ENCODE measurements at regions not wholly inside any gene's neighbourhood (a gene's known extent, or its start where the extent isn't known, plus 50 kb on each side); places are given as distances from the start of the nearest gene placed in this dataset.

GRCh38 chr7:109076396-109076972 lies 506.8 kb downstream of the DNAJB9 start:
- Histone ChIP-seq H4K20me1 (ENCODE audit: insufficient read depth, low read length) (no peaks in the 10 kb centered on the region), H3K9ac (ENCODE audit: insufficient read depth, low read depth, low read length) (no peak overlapping the region), H3K4me1 (ENCODE audit: insufficient read depth, low read length) (no peaks in the 10 kb centered on the region), H3K27ac (ENCODE audit: extremely low read length, insufficient read depth, low read length) (no peak overlapping the region), H3K79me2 (ENCODE audit: insufficient read depth, low read length) (no peaks in the 10 kb centered on the region), H3K27me3 (ENCODE audit: control insufficient read depth in 1 of 2, insufficient read depth in 2 of 2, low read length in 2 of 2) (no peaks in the 10 kb centered on the region), H3K36me3 (replicated peaks in 1 of 2; ENCODE audit: control insufficient read depth in 1 of 2, insufficient read depth in 2 of 2, low read length in 2 of 2) (no peaks in the 10 kb centered on the region), H2AFZ (ENCODE audit: low read length) (no peak overlapping the region), H3K9me3 (ENCODE audit: low read length) (no peaks in the 10 kb centered on the region), H3K4me2 (ENCODE audit: low read depth, low read length) (no peak overlapping the region), H3K4me3 (replicated peaks in 1 of 3; ENCODE audit: insufficient read depth in 1 of 3, low read depth in 2 of 3, low read length in 3 of 3) (no peak overlapping the region)
- no TSS peak for BruUV-seq (replicated peaks)
- in situ Hi-C loops (cut with HindIII; ENCODE audit: extremely low pct_ligation_motif_present, low pct_unique_long_range_greater_than_20kb) (no loop called here), intact Hi-C loops (cut with micrococcal nuclease; ENCODE audit: unreplicated experiment) (no loop called here)
- FAIRE-seq = no peak
- ATAC-seq = no peak
- ChIA-PET POLR2A (no interaction called here), CTCF (ENCODE audit: low intra/inter-chr PET ratio, low total read pairs) (no interaction called here)
- DNase-seq (ENCODE audit: low spot score) = no peak
- no peak for TF ChIP-seq ZNF563 (CRISPR knock-in tag; IDR thresholded peaks at IDR 0.05)
- no peak for TF ChIP-seq CREB1 (IDR thresholded peaks at IDR 0.05)
- no peak for TF ChIP-seq CREB1 (CRISPR knock-in tag; IDR thresholded peaks at IDR 0.05)
- TF ChIP-seq MTA3 (CRISPR knock-in tag; IDR thresholded peaks at IDR 0.05) = no peak
- no peak for TF ChIP-seq ZBTB38 (CRISPR knock-in tag; IDR thresholded peaks at IDR 0.05)
- TF ChIP-seq KDM2A (CRISPR knock-in tag; IDR thresholded peaks at IDR 0.05; ENCODE audit: borderline replicate concordance, low read depth) = no peak
- no peak for TF ChIP-seq ZNF446 (CRISPR knock-in tag; IDR thresholded peaks at IDR 0.05)
- no peak for TF ChIP-seq RAD51 (IDR thresholded peaks at IDR 0.05; ENCODE audit: borderline replicate concordance)
- no peak for TF ChIP-seq ZNF34 (CRISPR knock-in tag; IDR thresholded peaks at IDR 0.05; ENCODE audit: borderline replicate concordance)
- TF ChIP-seq XRCC5 (optimal IDR thresholded peaks at IDR 0.05; ENCODE audit: low read length) = no peak
- no peak for TF ChIP-seq ZNF737 (CRISPR knock-in tag; IDR thresholded peaks at IDR 0.05; ENCODE audit: borderline replicate concordance)
- TF ChIP-seq HNF4G (IDR thresholded peaks at IDR 0.05; ENCODE audit: borderline replicate concordance, low read depth, low read length) = no peak
- no peak for TF ChIP-seq HNF4G (CRISPR knock-in tag; IDR thresholded peaks at IDR 0.05; ENCODE audit: borderline replicate concordance, low read depth)
- no peak for TF ChIP-seq PBX2 (CRISPR knock-in tag; IDR thresholded peaks at IDR 0.05)
- TF ChIP-seq HCFC1 (IDR thresholded peaks at IDR 0.05; ENCODE audit: low read depth, low read length) = no peak
- TF ChIP-seq RNF2 (conservative IDR thresholded peaks at IDR 0.05; ENCODE audit: low read depth) = no peak
- TF ChIP-seq, protein P1, sequence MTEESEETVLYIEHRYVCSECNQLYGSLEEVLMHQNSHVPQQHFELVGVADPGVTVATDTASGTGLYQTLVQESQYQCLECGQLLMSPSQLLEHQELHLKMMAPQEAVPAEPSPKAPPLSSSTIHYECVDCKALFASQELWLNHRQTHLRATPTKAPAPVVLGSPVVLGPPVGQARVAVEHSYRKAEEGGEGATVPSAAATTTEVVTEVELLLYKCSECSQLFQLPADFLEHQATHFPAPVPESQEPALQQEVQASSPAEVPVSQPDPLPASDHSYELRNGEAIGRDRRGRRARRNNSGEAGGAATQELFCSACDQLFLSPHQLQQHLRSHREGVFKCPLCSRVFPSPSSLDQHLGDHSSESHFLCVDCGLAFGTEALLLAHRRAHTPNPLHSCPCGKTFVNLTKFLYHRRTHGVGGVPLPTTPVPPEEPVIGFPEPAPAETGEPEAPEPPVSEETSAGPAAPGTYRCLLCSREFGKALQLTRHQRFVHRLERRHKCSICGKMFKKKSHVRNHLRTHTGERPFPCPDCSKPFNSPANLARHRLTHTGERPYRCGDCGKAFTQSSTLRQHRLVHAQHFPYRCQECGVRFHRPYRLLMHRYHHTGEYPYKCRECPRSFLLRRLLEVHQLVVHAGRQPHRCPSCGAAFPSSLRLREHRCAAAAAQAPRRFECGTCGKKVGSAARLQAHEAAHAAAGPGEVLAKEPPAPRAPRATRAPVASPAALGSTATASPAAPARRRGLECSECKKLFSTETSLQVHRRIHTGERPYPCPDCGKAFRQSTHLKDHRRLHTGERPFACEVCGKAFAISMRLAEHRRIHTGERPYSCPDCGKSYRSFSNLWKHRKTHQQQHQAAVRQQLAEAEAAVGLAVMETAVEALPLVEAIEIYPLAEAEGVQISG (CRISPR knock-in tag; IDR thresholded peaks at IDR 0.05) = no peak
- TF ChIP-seq PHF21A (CRISPR knock-in tag; IDR thresholded peaks at IDR 0.05) = no peak
- WGBS (ENCODE audit: low lambda C conversion rate) = 3% methylated on average over 2 of the region's 2 CpGs
